Activated CD4-positive, alpha-beta memory T cell treated with anti-CD3 and anti-CD28 coated beads for 36 hours (primary cell): ENCODE measurements at regions not wholly inside any gene's neighbourhood (a gene's known extent, or its start where the extent isn't known, plus 50 kb on each side); places are given as distances from the start of the nearest gene placed in this dataset.

Experiments
- CTCF ChIA-PET: fragments of 350-600 bp; sonication (Branson Sonifier 250); formaldehyde crosslinking; loops from one replicate; lab custom pipeline; 2021; ENCODE audit warnings: antibody characterized with exemption, inconsistent platforms; lab: Charles Lee
- POLR2A ChIA-PET: fragments of 350-600 bp; sonication (Branson Sonifier 250); formaldehyde crosslinking; loops from one replicate; lab custom pipeline; 2021; ENCODE audit warnings: antibody characterized with exemption; lab: Charles Lee
- DNase-seq: peaks from one replicate; pipeline ENCODE4 v3.0.0-alpha.2; 2020
- H3K27ac Mint-ChIP-seq: one replicate; pipeline ENCODE4 v1.8.0; 2021; ENCODE audit warnings: mixed read lengths
- H3K27me3 Mint-ChIP-seq: one replicate; pipeline ENCODE4 v1.8.0; 2021; ENCODE audit warnings: mixed read lengths
- H3K36me3 Mint-ChIP-seq: one replicate; pipeline ENCODE4 v1.8.0; 2021; ENCODE audit warnings: mixed read lengths
- H3K4me1 Mint-ChIP-seq: one replicate; pipeline ENCODE4 v1.8.0; 2021; ENCODE audit warnings: low read depth, mixed read lengths
- H3K4me3 Mint-ChIP-seq: one replicate; pipeline ENCODE4 v1.8.0; 2021; ENCODE audit warnings: mild to moderate bottlenecking, mixed read lengths
- H3K9me3 Mint-ChIP-seq: one replicate; pipeline ENCODE4 v1.8.0; 2021; ENCODE audit warnings: mixed read lengths
- intact Hi-C: fragments of 100-400 bp; cut with micrococcal nuclease; formaldehyde crosslinking; loops from one replicate; pipeline ENCODE4 v1.15.1; 2023

DNA sequence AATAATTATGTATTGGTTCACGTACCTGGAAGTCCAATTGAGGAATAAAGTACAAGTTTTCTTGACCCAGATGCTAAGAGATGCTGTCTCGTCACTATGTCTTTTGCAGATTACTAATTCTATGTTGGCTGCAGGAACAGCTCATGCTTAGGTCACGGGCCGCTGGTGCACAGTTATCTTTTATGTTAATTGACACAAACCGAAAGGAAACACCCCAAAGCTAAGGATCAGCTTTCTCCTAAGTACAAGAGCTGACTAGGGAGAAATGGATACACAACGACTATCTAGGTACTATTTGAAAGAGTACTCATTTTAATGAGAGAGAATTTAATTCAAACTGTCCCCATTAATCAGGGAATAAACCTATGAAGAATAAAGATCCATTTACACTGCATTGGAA lies 217.7 kb upstream of the SLC35G4 start:
- H3K36me3 Mint-ChIP-seq: no peaks in the 10 kb centered on the region
- H3K27me3 Mint-ChIP-seq: no peaks in the 10 kb centered on the region
- intact Hi-C loops: no loop called here
- no peak for DNase-seq
- no peak overlapping the region for H3K4me3 Mint-ChIP-seq
- POLR2A ChIA-PET: no interaction called here
- H3K4me1 Mint-ChIP-seq: no peaks in the 10 kb centered on the region
- H3K9me3 Mint-ChIP-seq: no peaks in the 10 kb centered on the region
- CTCF ChIA-PET: no interaction called here
- H3K27ac Mint-ChIP-seq: no peak overlapping the region

DNA sequence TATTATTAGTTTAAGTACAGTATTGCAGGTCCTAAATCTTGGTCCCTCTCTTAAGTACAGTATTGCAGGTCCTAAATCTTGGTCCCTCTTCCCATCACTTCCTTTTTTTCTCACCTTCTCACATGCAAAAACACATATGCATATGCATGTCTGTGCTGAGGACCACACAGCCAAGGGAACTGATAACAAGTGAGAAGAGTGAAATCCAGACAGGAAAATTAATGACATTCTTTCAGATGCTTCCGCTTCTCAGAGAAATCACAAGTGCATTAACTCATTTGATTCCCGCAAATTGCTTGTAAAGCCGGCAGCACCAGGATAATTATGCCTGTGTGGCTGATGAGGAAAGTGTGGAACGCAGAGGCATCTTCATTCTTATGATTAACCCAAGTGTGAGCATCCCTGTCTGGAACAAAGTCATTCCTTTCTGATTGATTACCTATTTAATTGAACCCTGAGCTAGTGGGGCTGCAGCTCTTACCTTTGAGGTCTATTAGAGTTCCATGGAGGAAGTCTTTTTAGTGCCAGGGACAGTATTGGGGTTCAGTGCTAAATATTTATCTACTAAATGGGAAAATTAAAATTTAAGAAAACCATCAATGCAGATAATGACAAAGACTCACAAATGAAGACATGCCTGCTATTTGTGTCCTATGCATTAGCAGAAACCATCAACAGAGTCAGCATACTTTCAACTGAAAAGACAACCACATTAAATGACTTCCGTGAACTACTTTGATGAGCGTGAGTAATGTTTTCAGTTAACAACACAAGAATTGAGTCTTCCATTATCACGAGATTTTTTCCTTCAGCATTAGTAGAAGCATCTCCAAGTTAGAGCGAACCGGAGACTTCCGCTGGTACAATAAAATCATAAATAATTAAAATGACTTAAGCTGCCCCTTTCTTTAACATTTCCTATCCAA lies 220.4 kb upstream of the SLC35G4 start:
- intact Hi-C loops: no loop called here
- Mint-ChIP-seq H3K27ac (no peak overlapping the region), H3K27me3 (no peaks in the 10 kb centered on the region), H3K9me3 (no peaks in the 10 kb centered on the region), H3K4me3 (no peak overlapping the region), H3K4me1 (no peaks in the 10 kb centered on the region), H3K36me3 (no peaks in the 10 kb centered on the region)
- DNase-seq: no peak
- ChIA-PET CTCF (no interaction called here), POLR2A (no interaction called here)

- Mint-ChIP-seq H3K27me3 (no peaks in the 10 kb centered on the region), H3K27ac (no peak overlapping the region), H3K9me3 (no peaks in the 10 kb centered on the region), H3K4me3 (no peak overlapping the region), H3K36me3 (no peaks in the 10 kb centered on the region), H3K4me1 (no peaks in the 10 kb centered on the region)
- POLR2A ChIA-PET: no interaction called here
- intact Hi-C loops: no loop called here
- DNase-seq: no peak
- CTCF ChIA-PET: no interaction called here
Observed at GRCh38 chr18:11387880-11388279, 221.5 kb upstream of the SLC35G4 start.

GRCh38 chr18:11383381-11383780 lies 226.0 kb upstream of the SLC35G4 start:
- Mint-ChIP-seq H3K36me3 (no peaks in the 10 kb centered on the region), H3K27ac (no peak overlapping the region), H3K4me3 (no peak overlapping the region), H3K27me3 (no peaks in the 10 kb centered on the region), H3K9me3 (no peaks in the 10 kb centered on the region), H3K4me1 (no peaks in the 10 kb centered on the region)
- CTCF ChIA-PET: no interaction called here
- DNase-seq: no peak
- intact Hi-C loops: no loop called here
- POLR2A ChIA-PET: no interaction called here

GRCh38 chr18:11380968-11381367 lies 228.4 kb upstream of the SLC35G4 start:
- DNase-seq: no peak
- no peaks in the 10 kb centered on the region for H3K4me1 Mint-ChIP-seq
- H3K27me3 Mint-ChIP-seq: no peaks in the 10 kb centered on the region
- no peaks in the 10 kb centered on the region for H3K9me3 Mint-ChIP-seq
- no peak overlapping the region for H3K4me3 Mint-ChIP-seq
- H3K27ac Mint-ChIP-seq: no peak overlapping the region
- CTCF ChIA-PET: no interaction called here
- intact Hi-C loops: no loop called here
- no peaks in the 10 kb centered on the region for H3K36me3 Mint-ChIP-seq
- POLR2A ChIA-PET: no interaction called here

GRCh38 chr18:11379660-11380059 lies 229.7 kb upstream of the SLC35G4 start:
- H3K36me3 Mint-ChIP-seq: no peaks in the 10 kb centered on the region
- H3K9me3 Mint-ChIP-seq: no peaks in the 10 kb centered on the region
- ChIA-PET CTCF (no interaction called here), POLR2A (no interaction called here)
- H3K27ac Mint-ChIP-seq: no peak overlapping the region
- no peaks in the 10 kb centered on the region for H3K27me3 Mint-ChIP-seq
- intact Hi-C loops: no loop called here
- no peak overlapping the region for H3K4me3 Mint-ChIP-seq
- no peaks in the 10 kb centered on the region for H3K4me1 Mint-ChIP-seq
- no peak for DNase-seq

GRCh38 chr18:11377766-11378540 lies 228.6 kb upstream of the PIEZO2 start:
- intact Hi-C loops: no loop called here
- no peak overlapping the region for H3K4me3 Mint-ChIP-seq
- H3K36me3 Mint-ChIP-seq: no peaks in the 10 kb centered on the region
- ChIA-PET POLR2A (no interaction called here), CTCF (no interaction called here)
- H3K4me1 Mint-ChIP-seq: no peaks in the 10 kb centered on the region
- no peaks in the 10 kb centered on the region for H3K9me3 Mint-ChIP-seq
- no peak overlapping the region for H3K27ac Mint-ChIP-seq
- H3K27me3 Mint-ChIP-seq: no peaks in the 10 kb centered on the region
- DNase-seq: no peak

GRCh38 chr18:11372163-11372562 lies 222.8 kb upstream of the PIEZO2 start:
- no peaks in the 10 kb centered on the region for H3K9me3 Mint-ChIP-seq
- ChIA-PET POLR2A (no interaction called here), CTCF (interaction anchor here (0.9 kb wide), 1 partner anchor 61 kb away, joined by 3 read pairs; no protein-coding TSS in a partner anchor)
- DNase-seq: no peak
- no peak overlapping the region for H3K27ac Mint-ChIP-seq
- H3K27me3 Mint-ChIP-seq: no peaks in the 10 kb centered on the region
- no peak overlapping the region for H3K4me3 Mint-ChIP-seq
- no peaks in the 10 kb centered on the region for H3K4me1 Mint-ChIP-seq
- no peaks in the 10 kb centered on the region for H3K36me3 Mint-ChIP-seq
- intact Hi-C loops: no loop called here

GRCh38 chr18:11369556-11369955 lies 220.2 kb upstream of the PIEZO2 start:
- ChIA-PET CTCF (no interaction called here), POLR2A (no interaction called here)
- Mint-ChIP-seq H3K4me1 (no peaks in the 10 kb centered on the region), H3K27ac (no peak overlapping the region), H3K36me3 (no peaks in the 10 kb centered on the region), H3K4me3 (no peak overlapping the region), H3K9me3 (no peaks in the 10 kb centered on the region), H3K27me3 (no peaks in the 10 kb centered on the region)
- no peak for DNase-seq
- intact Hi-C loops: no loop called here

DNA sequence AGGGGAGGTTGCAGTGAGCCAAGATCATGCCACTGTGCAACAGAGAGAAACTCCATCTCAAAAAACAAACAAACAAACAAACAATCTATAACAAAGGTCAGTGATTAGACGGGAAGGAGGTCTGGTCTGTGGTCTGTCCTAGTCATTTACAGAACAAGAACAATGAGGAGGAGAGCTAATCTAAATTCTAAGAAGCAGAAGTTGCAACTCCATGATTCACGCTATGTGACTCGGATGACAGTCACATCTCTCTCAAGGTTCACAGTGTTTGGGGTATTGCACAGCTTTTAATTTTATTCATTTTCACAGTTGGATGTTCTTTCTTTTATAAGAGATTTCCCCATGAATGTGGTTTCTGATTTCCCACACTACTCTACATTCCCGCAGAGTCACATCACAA lies 218.7 kb upstream of the PIEZO2 start:
- H3K27ac Mint-ChIP-seq: no peak overlapping the region
- no peaks in the 10 kb centered on the region for H3K9me3 Mint-ChIP-seq
- ChIA-PET POLR2A (no interaction called here), CTCF (no interaction called here)
- no peaks in the 10 kb centered on the region for H3K27me3 Mint-ChIP-seq
- no peak for DNase-seq
- no peaks in the 10 kb centered on the region for H3K36me3 Mint-ChIP-seq
- no peak overlapping the region for H3K4me3 Mint-ChIP-seq
- H3K4me1 Mint-ChIP-seq: no peaks in the 10 kb centered on the region
- intact Hi-C loops: no loop called here

DNA sequence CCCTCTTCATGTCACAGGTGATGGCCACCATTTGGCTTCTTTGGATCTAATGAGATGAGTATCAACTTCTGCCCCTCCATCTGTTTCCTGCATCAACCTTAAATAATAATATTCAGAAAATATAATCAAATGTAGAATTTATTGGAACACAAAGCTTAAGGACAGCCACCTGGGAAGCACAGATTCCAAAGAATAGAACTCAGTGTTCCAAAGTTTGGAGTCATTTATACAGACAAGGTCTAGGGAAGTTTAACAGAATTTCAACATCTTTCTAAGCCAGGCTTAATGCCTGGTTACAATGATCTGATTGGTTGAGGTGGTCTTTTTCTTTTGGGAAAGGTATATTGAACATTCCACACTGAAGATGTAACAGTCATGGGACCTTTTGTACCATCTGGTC lies 218.0 kb upstream of the PIEZO2 start:
- CTCF ChIA-PET: interaction anchor here (0.6 kb wide), 1 partner anchor 57 kb away, joined by 3 read pairs; no protein-coding TSS in a partner anchor
- H3K4me1 Mint-ChIP-seq: no peaks in the 10 kb centered on the region

GRCh38 chr18:11366410-11366809 lies 217.0 kb upstream of the PIEZO2 start:
- no peaks in the 10 kb centered on the region for H3K4me1 Mint-ChIP-seq
- ChIA-PET CTCF (interaction anchor here (0.6 kb wide), 1 partner anchor 1520 kb away, joined by 3 read pairs; no protein-coding TSS in a partner anchor), POLR2A (no interaction called here)
- no peaks in the 10 kb centered on the region for H3K27me3 Mint-ChIP-seq
- intact Hi-C loops: no loop called here
- H3K9me3 Mint-ChIP-seq: no peaks in the 10 kb centered on the region
- H3K27ac Mint-ChIP-seq: no peak overlapping the region
- no peaks in the 10 kb centered on the region for H3K36me3 Mint-ChIP-seq
- no peak overlapping the region for H3K4me3 Mint-ChIP-seq
- no peak for DNase-seq

More for the DNA sequence above, 218.0 kb upstream of the PIEZO2 start:
- POLR2A ChIA-PET: no interaction called here
- intact Hi-C loops: no loop called here
- DNase-seq: no peak
- H3K27me3 Mint-ChIP-seq: no peaks in the 10 kb centered on the region
- H3K4me3 Mint-ChIP-seq: no peak overlapping the region
- H3K9me3 Mint-ChIP-seq: no peaks in the 10 kb centered on the region
- H3K36me3 Mint-ChIP-seq: no peaks in the 10 kb centered on the region
- H3K27ac Mint-ChIP-seq: no peak overlapping the region
